ENCODE measurements at regions not wholly inside any gene's neighbourhood (a gene's known extent, or its start where the extent isn't known, plus 50 kb on each side); places are given as distances from the start of the nearest gene placed in this dataset.

DNA sequence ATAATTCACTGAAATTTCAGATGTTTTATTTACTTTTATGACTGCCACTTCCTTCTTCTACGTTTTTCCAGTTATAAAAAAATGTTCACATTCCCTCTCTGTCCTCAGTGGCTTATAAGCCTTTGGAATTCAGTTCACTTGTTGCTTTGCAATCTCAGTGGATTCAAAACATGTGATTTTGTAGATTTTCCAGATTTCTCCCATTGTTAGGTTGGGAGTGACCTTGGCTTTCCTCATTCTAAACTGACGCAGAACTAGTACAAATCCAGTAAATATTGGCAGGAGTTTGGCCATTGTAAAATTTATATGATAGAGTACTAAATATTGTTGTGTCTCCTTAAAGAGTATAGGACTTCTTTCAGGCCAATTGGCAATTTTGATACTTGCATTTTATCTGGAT, 812.3 kb upstream of the ROBO1 start:
- Histone ChIP-seq H3K36me3 (no peaks in the 10 kb centered on the region), H3K4me1 (no peaks in the 10 kb centered on the region), H3K4me3 (no peak overlapping the region), H3K27me3 (no peaks in the 10 kb centered on the region), H3K27ac (no peak overlapping the region), H3K9me3 (no peaks in the 10 kb centered on the region)
- DNase-seq, result no peak
- TF ChIP-seq, protein P1, sequence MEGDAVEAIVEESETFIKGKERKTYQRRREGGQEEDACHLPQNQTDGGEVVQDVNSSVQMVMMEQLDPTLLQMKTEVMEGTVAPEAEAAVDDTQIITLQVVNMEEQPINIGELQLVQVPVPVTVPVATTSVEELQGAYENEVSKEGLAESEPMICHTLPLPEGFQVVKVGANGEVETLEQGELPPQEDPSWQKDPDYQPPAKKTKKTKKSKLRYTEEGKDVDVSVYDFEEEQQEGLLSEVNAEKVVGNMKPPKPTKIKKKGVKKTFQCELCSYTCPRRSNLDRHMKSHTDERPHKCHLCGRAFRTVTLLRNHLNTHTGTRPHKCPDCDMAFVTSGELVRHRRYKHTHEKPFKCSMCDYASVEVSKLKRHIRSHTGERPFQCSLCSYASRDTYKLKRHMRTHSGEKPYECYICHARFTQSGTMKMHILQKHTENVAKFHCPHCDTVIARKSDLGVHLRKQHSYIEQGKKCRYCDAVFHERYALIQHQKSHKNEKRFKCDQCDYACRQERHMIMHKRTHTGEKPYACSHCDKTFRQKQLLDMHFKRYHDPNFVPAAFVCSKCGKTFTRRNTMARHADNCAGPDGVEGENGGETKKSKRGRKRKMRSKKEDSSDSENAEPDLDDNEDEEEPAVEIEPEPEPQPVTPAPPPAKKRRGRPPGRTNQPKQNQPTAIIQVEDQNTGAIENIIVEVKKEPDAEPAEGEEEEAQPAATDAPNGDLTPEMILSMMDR (IDR thresholded peaks at IDR 0.05), result no peak
- no peak for TF ChIP-seq POLR2A (IDR thresholded peaks at IDR 0.05)

DNA sequence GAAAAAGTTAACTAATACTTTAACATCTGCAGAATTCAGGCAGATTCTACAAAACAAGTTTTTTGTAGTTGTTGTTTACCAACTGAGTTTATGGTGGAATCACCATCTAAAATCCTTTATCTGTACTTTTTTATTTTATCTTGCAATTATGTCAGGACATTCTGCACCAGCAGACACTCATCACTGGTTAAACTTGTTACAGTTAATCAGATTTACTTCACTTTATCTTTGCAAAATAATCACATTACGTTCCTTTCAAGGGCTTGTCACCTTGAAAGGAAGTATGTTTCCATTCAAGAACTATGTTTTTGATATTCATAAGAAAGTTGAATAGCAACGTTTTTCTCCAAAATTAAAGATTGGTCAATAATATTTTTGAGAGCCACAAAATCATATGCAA, 796.6 kb upstream of the ROBO1 start:
- no peaks in the 10 kb centered on the region for H3K27me3 ChIP-seq
- no peaks in the 10 kb centered on the region for H3K9me3 ChIP-seq
- DNase-seq, result no peak
- TF ChIP-seq POLR2A (IDR thresholded peaks at IDR 0.05), result no peak
- TF ChIP-seq, protein P1 (IDR thresholded peaks at IDR 0.05), result no peak
- H3K36me3 ChIP-seq, result no peaks in the 10 kb centered on the region
- H3K27ac ChIP-seq, result no peak overlapping the region
- H3K4me1 ChIP-seq, result no peaks in the 10 kb centered on the region
- H3K4me3 ChIP-seq, result no peak overlapping the region

DNA sequence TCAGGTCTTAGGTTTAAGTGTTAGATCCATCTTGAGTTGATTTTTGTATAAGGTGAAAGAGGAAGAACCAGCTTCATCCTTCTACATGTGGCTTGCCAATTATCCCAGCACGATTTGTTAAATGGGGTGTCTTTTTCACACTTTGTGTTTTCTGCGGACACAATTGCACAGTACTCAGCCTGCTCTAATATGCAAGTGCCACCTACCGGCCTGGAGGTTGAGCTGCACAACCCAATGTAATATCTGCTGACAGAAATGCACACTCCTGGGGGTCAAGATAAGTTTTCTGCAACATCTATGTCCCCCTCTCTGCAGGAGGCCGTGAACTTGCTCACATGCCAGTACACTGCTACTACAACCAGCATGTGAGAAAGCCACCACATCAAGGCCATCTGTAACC, 791.9 kb upstream of the ROBO1 start:
- TF ChIP-seq, protein P1 (IDR thresholded peaks at IDR 0.05), result no peak
- no peak for TF ChIP-seq POLR2A (IDR thresholded peaks at IDR 0.05)
- DNase-seq, result no peak
- no peaks in the 10 kb centered on the region for H3K4me1 ChIP-seq
- no peak overlapping the region for H3K27ac ChIP-seq
- no peaks in the 10 kb centered on the region for H3K27me3 ChIP-seq
- no peaks in the 10 kb centered on the region for H3K36me3 ChIP-seq
- H3K4me3 ChIP-seq, result no peak overlapping the region
- H3K9me3 ChIP-seq, result no peaks in the 10 kb centered on the region

DNA sequence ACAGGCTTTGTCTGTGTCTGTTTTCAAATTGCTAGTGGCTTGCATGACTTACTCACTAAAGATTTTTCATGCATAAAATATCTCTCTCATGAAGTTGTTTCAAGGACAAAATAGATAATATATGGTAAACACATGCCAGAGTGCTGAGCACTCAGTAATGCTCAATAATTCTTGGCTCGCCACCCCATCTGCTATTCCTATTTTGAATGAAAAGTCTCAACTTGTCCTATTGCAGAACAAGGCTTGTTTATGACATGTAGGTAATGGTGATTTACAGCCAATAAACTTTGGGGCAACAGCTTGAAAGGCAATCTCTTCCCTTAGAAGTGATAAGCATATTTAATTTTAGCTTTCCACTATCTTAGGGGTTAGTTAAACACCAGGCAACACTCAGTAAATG, 789.0 kb upstream of the ROBO1 start:
- TF ChIP-seq, protein P1 (IDR thresholded peaks at IDR 0.05), result no peak
- no peak for TF ChIP-seq POLR2A (IDR thresholded peaks at IDR 0.05)
- DNase-seq, result no peak
- no peak overlapping the region for H3K4me3 ChIP-seq
- H3K4me1 ChIP-seq, result no peaks in the 10 kb centered on the region
- no peaks in the 10 kb centered on the region for H3K36me3 ChIP-seq
- H3K27ac ChIP-seq, result no peak overlapping the region
- H3K27me3 ChIP-seq, result no peaks in the 10 kb centered on the region
- no peaks in the 10 kb centered on the region for H3K9me3 ChIP-seq

DNA sequence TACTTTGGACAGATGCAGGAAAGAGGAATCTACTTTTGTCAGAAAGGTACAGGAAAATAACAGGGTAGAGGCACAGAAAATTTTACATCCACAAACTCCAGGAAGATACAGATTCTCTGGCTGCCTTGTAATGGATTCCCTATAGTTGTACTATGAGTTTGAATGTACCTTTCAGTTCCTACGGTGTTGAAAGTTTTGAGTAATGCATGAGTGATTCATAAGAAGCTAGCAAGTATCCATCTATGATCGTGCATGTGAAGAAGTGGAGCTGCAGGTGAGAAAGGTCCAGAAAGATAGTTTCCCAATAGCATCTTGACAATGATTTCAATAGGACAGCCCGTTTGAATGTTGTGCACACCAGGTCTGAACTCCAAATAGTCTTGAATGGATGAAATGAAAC, 786.5 kb upstream of the ROBO1 start:
- H3K4me1 ChIP-seq, result no peaks in the 10 kb centered on the region
- no peak for DNase-seq
- H3K27ac ChIP-seq, result no peak overlapping the region
- TF ChIP-seq, protein P1 (IDR thresholded peaks at IDR 0.05), result no peak
- no peak for TF ChIP-seq POLR2A (IDR thresholded peaks at IDR 0.05)
- no peak overlapping the region for H3K4me3 ChIP-seq
- no peaks in the 10 kb centered on the region for H3K36me3 ChIP-seq
- H3K27me3 ChIP-seq, result no peaks in the 10 kb centered on the region
- H3K9me3 ChIP-seq, result no peaks in the 10 kb centered on the region

DNA sequence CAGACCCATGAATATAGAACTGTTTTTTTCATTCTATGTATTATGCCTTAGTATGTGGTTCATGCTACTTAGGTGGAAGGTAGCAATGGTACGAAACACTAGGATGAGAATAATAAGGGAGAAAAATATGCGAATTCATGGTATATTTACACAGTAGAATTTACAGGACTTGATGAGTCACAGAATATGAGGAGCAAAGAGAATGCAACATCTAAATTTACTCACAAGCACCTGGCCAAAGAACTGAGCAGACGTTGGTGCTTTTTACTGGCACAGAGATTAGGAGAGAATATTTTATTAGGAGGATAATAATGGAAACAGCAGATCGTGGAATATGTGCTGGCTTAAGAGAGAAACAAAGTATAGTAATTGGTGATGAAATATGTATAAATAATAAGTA, 785.4 kb upstream of the ROBO1 start:
- no peaks in the 10 kb centered on the region for H3K36me3 ChIP-seq
- no peak overlapping the region for H3K4me3 ChIP-seq
- no peaks in the 10 kb centered on the region for H3K27me3 ChIP-seq
- no peak for DNase-seq
- no peaks in the 10 kb centered on the region for H3K9me3 ChIP-seq
- TF ChIP-seq, protein P1 (IDR thresholded peaks at IDR 0.05), result no peak
- TF ChIP-seq POLR2A (IDR thresholded peaks at IDR 0.05), result no peak
- H3K27ac ChIP-seq, result no peak overlapping the region
- H3K4me1 ChIP-seq, result no peaks in the 10 kb centered on the region

Measured in Peyer's patch (tissue), 4 donors.